OCI-LY3 (cell line): ENCODE measurements at regions not wholly inside any gene's neighbourhood (a gene's known extent, or its start where the extent isn't known, plus 50 kb on each side); places are given as distances from the start of the nearest gene placed in this dataset.
A peak's percentile ranks its signal among the peaks of the same experiment; 100 is the strongest.

ENCODE experiments used
- H2AFZ ChIP-seq: fragments of 200-600, 300-600 bp; shearing (Covaris generic); 2 replicates; pipeline ENCODE4 v1.6.0; 2014; ENCODE audit warnings: antibody characterized with exemption, low read depth, low read length
- H3K27ac ChIP-seq: fragments of 200-600, 300-600 bp; sonication (generic); 2 replicates; pipeline ENCODE4 v1.5.1; 2014; ENCODE audit warnings: mild to moderate bottlenecking, low read length, moderate library complexity, mixed read lengths
- H3K27me3 ChIP-seq: fragments of 200-600, 300-600 bp; sonication (generic); 2 replicates; pipeline ENCODE4 v1.6.1; 2014; ENCODE audit warnings: low read depth, low read length, mixed read lengths
- H3K36me3 ChIP-seq: fragments of 200-600, 300-600 bp; sonication (generic); replicated peaks from 2 replicates; pipeline ENCODE3; 2014; ENCODE audit warnings: low read depth, low read length, mixed read lengths
- H3K4me1 ChIP-seq: fragments of 300-600, 200-600 bp; sonication (generic); 2 replicates; pipeline ENCODE4 v1.6.1; 2014; ENCODE audit warnings: low read length, mixed read lengths
- H3K4me2 ChIP-seq: fragments of 200-600, 300-600 bp; sonication (generic); 2 replicates; pipeline ENCODE4 v1.6.1; 2014; ENCODE audit warnings: low read length, mixed read lengths
- H3K4me3 ChIP-seq: fragments of 300-600, 200-600 bp; sonication (generic); 2 replicates; pipeline ENCODE4 v1.5.1; 2014; ENCODE audit warnings: antibody characterized with exemption, mild to moderate bottlenecking, low read length, moderate library complexity
- H3K79me2 ChIP-seq: fragments of 300-600, 200-600 bp; shearing (Covaris generic); 2 replicates; pipeline ENCODE4 v1.6.1; 2014; ENCODE audit warnings: mild to moderate bottlenecking, low read length, mixed read lengths
- H3K9ac ChIP-seq: fragments of 300-600, 200-600 bp; shearing (Covaris generic); 2 replicates; pipeline ENCODE4 v1.6.0; 2014; ENCODE audit warnings: mild to moderate bottlenecking, low read length, moderate library complexity
- H3K9me3 ChIP-seq: fragments of 200-600, 300-600 bp; shearing (Covaris generic); 2 replicates; pipeline ENCODE4 v1.6.1; 2014; ENCODE audit warnings: low read length, mixed read lengths; ENCODE audit not compliant: insufficient read depth
- H4K20me1 ChIP-seq: fragments of 200-600, 300-600 bp; sonication (generic); 2 replicates; pipeline ENCODE4 v1.6.1; 2016; ENCODE audit warnings: low read length, mixed read lengths; ENCODE audit not compliant: insufficient read depth
- EZH2phosphoT487 ChIP-seq: fragments of 200-600 bp; shearing (Covaris generic); IDR thresholded peaks from 2 replicates; pipeline ENCODE4 v1.6.1; 2018; ENCODE audit warnings: antibody characterized with exemption, mixed run types, low read depth
- TF ChIP-seq, protein P1 (sequence below): fragments of 200-600, 300-600 bp; sonication (generic); IDR thresholded peaks from 2 replicates; pipeline ENCODE4 v1.5.1; 2014; ENCODE audit warnings: antibody characterized with exemption, low read length, low read depth

DNA sequence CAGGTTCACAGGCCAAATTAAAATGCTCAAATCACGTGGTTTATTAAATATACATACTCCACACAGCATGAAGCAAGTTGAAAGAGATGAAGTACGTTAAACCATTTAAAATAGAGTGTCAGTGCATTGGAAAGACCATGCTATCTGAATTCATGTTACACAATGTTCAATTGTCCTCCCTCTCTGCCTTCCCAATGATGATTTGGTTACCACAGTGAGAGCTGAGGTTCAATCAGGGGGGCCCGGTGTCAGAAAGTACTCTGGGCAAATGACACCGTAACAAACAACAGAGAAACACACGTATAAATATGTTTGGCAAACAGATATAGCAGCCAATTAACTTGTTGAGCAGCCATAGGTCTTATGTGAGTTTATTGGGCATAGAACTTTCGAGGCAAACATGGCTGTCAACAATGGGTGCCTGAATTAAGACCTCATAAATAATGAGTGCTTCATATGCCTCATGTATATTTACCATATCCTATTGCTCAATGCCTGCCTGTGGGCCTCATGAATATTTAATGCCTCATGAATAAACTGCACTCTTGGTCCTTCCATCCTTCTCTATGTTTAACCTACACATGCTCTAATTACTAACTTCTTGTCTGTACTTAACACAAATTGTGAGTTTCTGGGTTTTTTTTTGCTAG lies 641.5 kb downstream of the PLOD2 start:
- Histone ChIP-seq H3K9ac (no peak overlapping the region), H4K20me1 (no peaks in the 10 kb centered on the region), H3K9me3 (no peaks in the 10 kb centered on the region), H3K27me3 (no peaks in the 10 kb centered on the region), H3K79me2 (no peaks in the 10 kb centered on the region), H3K4me2 (no peak overlapping the region), H3K4me3 (no peak overlapping the region), H3K4me1 (no peaks in the 10 kb centered on the region), H3K36me3 (no peaks in the 10 kb centered on the region), H2AFZ (no peak overlapping the region), H3K27ac (no peak overlapping the region)
- TF ChIP-seq EZH2phosphoT487 = no peak
- TF ChIP-seq, protein P1, sequence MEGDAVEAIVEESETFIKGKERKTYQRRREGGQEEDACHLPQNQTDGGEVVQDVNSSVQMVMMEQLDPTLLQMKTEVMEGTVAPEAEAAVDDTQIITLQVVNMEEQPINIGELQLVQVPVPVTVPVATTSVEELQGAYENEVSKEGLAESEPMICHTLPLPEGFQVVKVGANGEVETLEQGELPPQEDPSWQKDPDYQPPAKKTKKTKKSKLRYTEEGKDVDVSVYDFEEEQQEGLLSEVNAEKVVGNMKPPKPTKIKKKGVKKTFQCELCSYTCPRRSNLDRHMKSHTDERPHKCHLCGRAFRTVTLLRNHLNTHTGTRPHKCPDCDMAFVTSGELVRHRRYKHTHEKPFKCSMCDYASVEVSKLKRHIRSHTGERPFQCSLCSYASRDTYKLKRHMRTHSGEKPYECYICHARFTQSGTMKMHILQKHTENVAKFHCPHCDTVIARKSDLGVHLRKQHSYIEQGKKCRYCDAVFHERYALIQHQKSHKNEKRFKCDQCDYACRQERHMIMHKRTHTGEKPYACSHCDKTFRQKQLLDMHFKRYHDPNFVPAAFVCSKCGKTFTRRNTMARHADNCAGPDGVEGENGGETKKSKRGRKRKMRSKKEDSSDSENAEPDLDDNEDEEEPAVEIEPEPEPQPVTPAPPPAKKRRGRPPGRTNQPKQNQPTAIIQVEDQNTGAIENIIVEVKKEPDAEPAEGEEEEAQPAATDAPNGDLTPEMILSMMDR = no peak

- H3K36me3 ChIP-seq = no peaks in the 10 kb centered on the region
- H3K4me1 ChIP-seq = no peaks in the 10 kb centered on the region
- H3K4me2 ChIP-seq = no peak overlapping the region
- no peak for TF ChIP-seq EZH2phosphoT487
- TF ChIP-seq, protein P1 = no peak
- H4K20me1 ChIP-seq = no peaks in the 10 kb centered on the region
- no peak overlapping the region for H3K4me3 ChIP-seq
- no peaks in the 10 kb centered on the region for H3K27me3 ChIP-seq
- H3K27ac ChIP-seq = no peak overlapping the region
- H3K79me2 ChIP-seq = no peaks in the 10 kb centered on the region
- H2AFZ ChIP-seq = no peak overlapping the region
- H3K9me3 ChIP-seq = no peaks in the 10 kb centered on the region
- H3K9ac ChIP-seq = no peak overlapping the region
Measured at GRCh38 chr3:145522179-145522578, 638.8 kb downstream of the PLOD2 start.

GRCh38 chr3:145522893-145523651 lies 637.9 kb downstream of the PLOD2 start:
- peak overlapping the region; percentile 78 for H2AFZ ChIP-seq
- H3K27me3 ChIP-seq = no peaks in the 10 kb centered on the region
- H3K9me3 ChIP-seq = no peaks in the 10 kb centered on the region
- TF ChIP-seq EZH2phosphoT487 = no peak
- TF ChIP-seq, protein P1 = no peak
- H3K4me1 ChIP-seq = no peaks in the 10 kb centered on the region
- no peak overlapping the region for H3K9ac ChIP-seq
- no peaks in the 10 kb centered on the region for H3K36me3 ChIP-seq
- H3K27ac ChIP-seq = no peak overlapping the region
- H3K4me2 ChIP-seq = no peak overlapping the region
- no peaks in the 10 kb centered on the region for H4K20me1 ChIP-seq
- H3K79me2 ChIP-seq = no peaks in the 10 kb centered on the region
- no peak overlapping the region for H3K4me3 ChIP-seq

DNA sequence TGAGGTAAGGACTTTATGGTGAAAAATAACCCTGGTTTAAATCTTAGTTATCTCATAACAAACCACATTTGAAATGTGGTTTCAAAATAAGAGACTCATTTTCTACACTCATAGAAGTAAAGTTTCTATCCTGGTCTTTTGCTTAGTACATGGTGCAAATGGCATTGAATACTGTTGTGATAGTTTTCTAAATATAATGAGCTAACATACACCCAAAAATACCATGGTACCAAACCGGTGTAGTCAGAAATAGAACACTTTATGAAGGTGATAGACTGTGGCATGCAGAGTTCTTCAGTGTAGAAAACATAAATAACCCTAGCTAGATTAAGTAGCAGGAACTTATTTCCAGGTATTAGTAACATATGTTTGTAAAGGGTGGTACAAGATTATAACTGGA lies 629.4 kb downstream of the PLOD2 start:
- H3K9ac ChIP-seq = no peak overlapping the region
- no peaks in the 10 kb centered on the region for H3K27me3 ChIP-seq
- no peaks in the 10 kb centered on the region for H3K79me2 ChIP-seq
- H2AFZ ChIP-seq = no peak overlapping the region
- no peaks in the 10 kb centered on the region for H3K9me3 ChIP-seq
- H3K27ac ChIP-seq = no peak overlapping the region
- TF ChIP-seq, protein P1 = no peak
- TF ChIP-seq EZH2phosphoT487 = no peak
- H3K36me3 ChIP-seq = no peaks in the 10 kb centered on the region
- H3K4me1 ChIP-seq = no peaks in the 10 kb centered on the region
- H3K4me2 ChIP-seq = no peak overlapping the region
- H4K20me1 ChIP-seq = no peaks in the 10 kb centered on the region
- H3K4me3 ChIP-seq = no peak overlapping the region
